ENCODE measurements at regions not wholly inside any gene's neighbourhood (a gene's known extent, or its start where the extent isn't known, plus 50 kb on each side); places are given as distances from the start of the nearest gene placed in this dataset.

DNA sequence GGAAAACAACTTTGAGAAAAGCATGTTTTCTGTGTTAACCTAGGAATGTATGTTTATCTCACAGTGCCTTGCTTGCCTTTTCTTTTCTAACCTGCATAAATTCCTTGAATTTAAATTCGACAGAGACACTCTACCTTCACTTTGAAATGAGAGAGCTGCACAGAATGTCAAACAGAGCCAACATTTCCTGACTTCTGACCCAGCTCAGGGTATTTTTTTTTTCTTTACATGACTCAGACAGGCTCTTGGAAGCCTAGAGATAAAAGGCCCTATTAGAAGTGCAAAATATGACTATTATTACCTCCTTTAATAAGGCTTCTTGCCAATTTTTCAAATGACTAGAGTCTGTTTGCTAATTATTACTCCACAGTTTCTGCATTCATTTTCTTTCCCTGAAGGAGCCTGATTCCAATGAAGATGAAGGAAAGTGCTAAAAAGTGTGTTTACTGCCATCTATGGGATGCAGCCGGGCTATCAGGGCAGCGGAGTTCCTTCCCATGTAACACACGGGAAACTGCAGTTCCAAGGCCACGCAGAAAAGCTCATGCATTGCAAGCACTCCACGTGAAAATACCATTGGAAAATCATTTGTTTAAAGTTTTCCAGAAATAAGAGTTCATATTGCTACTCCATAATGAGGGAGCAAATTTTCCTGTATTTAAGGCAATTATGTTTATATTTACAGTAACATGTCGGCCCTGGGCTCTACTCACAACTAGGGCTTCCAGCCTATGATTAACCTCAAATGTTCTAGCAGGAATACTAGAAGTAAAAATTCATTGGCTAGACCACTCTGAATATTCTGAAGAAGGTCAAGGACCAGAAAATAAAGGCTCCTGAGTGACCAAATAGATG lies 485.6 kb downstream of the ZSWIM6 start:
- no peak for TF ChIP-seq ZNF384 (IDR thresholded peaks at IDR 0.05)
- no peak for TF ChIP-seq BHLHE40 (IDR thresholded peaks at IDR 0.05; ENCODE audit: borderline replicate concordance)
- TF ChIP-seq SP1 (IDR thresholded peaks at IDR 0.05), result no peak
- TF ChIP-seq FOXK2 (IDR thresholded peaks at IDR 0.05), result no peak
- no peak for TF ChIP-seq TARDBP (IDR thresholded peaks at IDR 0.05)
- TF ChIP-seq FOXA1 (IDR thresholded peaks at IDR 0.05), result no peak
- no peak for TF ChIP-seq L3MBTL2 (conservative IDR thresholded peaks at IDR 0.05)
- no peak for TF ChIP-seq SUZ12 (IDR thresholded peaks at IDR 0.05)
- TF ChIP-seq ELF4 (IDR thresholded peaks at IDR 0.05), result no peak
- TF ChIP-seq CTBP1 (IDR thresholded peaks at IDR 0.05; ENCODE audit: borderline replicate concordance), result no peak
- no peak for TF ChIP-seq HDGF (IDR thresholded peaks at IDR 0.05; ENCODE audit: borderline replicate concordance)
- TF ChIP-seq, protein P1, sequence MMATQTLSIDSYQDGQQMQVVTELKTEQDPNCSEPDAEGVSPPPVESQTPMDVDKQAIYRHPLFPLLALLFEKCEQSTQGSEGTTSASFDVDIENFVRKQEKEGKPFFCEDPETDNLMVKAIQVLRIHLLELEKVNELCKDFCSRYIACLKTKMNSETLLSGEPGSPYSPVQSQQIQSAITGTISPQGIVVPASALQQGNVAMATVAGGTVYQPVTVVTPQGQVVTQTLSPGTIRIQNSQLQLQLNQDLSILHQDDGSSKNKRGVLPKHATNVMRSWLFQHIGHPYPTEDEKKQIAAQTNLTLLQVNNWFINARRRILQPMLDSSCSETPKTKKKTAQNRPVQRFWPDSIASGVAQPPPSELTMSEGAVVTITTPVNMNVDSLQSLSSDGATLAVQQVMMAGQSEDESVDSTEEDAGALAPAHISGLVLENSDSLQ (IDR thresholded peaks at IDR 0.05), result no peak
- POLR2A ChIA-PET, result no interaction called here
- CTCF ChIA-PET, result interaction anchor here (0.5 to 1.0 kb wide), 4 partner anchors 9 to 157 kb away, joined by 3 to 5 read pairs (median 4); no protein-coding TSS in a partner anchor
- DNase-seq (ENCODE audit: extremely low spot score), result peak; percentile 50

DNA sequence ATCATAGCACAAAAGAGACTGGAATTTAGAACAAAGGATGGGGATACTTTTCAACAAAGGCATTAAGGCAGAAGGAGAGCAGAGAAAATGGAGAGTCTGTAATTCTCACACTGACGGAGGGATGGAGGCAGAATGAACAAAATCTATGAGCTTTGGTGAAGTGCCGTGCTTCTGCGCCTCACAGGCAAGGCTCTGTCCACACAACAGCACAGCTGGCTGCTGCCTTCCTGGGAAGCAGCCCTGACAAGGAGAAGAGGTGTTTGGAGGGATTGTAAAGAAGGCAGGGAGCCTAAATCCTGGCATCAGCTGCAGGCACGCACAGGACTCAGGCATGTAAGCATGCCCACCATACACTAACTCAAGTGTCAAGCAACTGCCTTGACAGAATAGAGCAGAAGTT lies 485.2 kb upstream of the KIF2A start:
- DNase-seq (ENCODE audit: extremely low spot score), result no peak
- CTCF ChIA-PET, result no interaction called here
- POLR2A ChIA-PET, result no interaction called here
- TF ChIP-seq LEF1 (IDR thresholded peaks at IDR 0.05; ENCODE audit: borderline replicate concordance) (no peak), NFRKB (IDR thresholded peaks at IDR 0.05) (no peak), CTBP1 (IDR thresholded peaks at IDR 0.05; ENCODE audit: borderline replicate concordance) (no peak), ARNT (IDR thresholded peaks at IDR 0.05) (no peak), ELF4 (IDR thresholded peaks at IDR 0.05) (no peak)

DNA sequence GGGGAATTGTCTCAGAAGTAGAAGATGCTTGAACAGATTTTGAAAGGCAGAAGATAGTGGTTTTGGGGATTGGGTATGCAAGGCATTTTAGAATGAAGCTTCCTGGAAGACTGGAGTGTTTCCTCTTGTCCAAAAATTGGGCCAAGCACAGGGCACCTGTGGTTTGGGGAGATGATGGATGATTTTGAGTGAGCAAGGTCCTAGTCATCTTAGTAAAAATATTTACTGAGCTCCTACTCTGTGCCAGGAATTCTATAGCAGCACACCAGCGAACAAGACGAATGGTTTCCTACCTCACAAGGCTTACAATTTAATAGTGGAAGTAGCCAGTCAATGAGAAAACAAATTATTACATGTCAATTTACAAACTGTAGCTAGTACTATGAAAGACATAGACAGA lies 484.4 kb upstream of the KIF2A start:
- POLR2A ChIA-PET, result no interaction called here
- CTCF ChIA-PET, result no interaction called here
- TF ChIP-seq FOXM1 (IDR thresholded peaks at IDR 0.05; ENCODE audit: borderline replicate concordance) (no peak), ZNF384 (IDR thresholded peaks at IDR 0.05) (no peak), NFRKB (IDR thresholded peaks at IDR 0.05) (no peak), SP1 (IDR thresholded peaks at IDR 0.05) (no peak)
- no peak for DNase-seq (ENCODE audit: extremely low spot score)

DNA sequence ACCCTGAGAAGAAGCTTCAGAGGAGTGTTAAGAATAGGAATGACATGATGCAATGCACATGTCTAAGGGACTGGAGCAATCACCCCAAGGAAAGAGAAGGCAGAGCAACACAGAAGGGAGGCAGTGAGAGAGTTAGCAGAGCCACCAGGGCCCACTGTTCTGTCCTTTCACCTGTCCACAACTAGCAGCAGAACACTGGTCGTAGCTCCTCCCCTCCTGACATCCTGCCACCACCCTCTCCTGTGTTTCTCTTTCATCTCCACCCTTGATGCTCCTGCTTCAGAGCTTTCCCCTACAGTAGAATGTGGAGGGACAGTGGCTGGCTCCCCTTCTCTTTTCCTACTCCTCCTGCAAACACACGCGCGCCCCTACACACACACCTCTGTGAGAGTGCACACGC lies 483.4 kb upstream of the KIF2A start:
- POLR2A ChIA-PET, result no interaction called here
- DNase-seq (ENCODE audit: extremely low spot score), result no peak

DNA sequence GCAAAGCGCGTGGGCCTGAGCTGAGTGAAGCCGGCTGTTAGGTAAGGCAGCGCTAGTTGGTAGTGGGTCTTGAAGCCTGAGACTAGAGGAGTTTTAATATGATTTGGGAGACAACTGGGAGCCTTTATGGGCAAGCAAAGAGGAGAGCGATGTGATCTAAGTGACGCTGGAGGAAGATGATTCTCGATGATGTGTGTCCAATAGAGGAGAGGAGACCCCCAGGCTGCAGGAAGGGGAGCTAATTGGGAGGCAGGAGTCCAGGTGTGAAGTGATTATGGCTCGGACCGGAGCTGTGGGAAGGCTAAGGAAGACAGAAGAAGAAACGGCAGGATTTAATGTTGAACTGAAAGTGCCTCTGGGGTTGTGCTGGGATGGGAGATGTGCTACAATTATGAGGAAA lies 482.9 kb upstream of the KIF2A start:
- DNase-seq (ENCODE audit: extremely low spot score), result no peak
- POLR2A ChIA-PET, result no interaction called here
- no peak for TF ChIP-seq HDGF (IDR thresholded peaks at IDR 0.05; ENCODE audit: borderline replicate concordance)
- no peak for TF ChIP-seq ZNF384 (IDR thresholded peaks at IDR 0.05)
- TF ChIP-seq TARDBP (IDR thresholded peaks at IDR 0.05), result no peak
- no peak for TF ChIP-seq FOXA1 (IDR thresholded peaks at IDR 0.05)
- TF ChIP-seq ELF4 (IDR thresholded peaks at IDR 0.05), result no peak
- no peak for TF ChIP-seq SUZ12 (IDR thresholded peaks at IDR 0.05)
- TF ChIP-seq, protein P1 (IDR thresholded peaks at IDR 0.05), result no peak
- no peak for TF ChIP-seq FOXK2 (IDR thresholded peaks at IDR 0.05)
- no peak for TF ChIP-seq SP1 (IDR thresholded peaks at IDR 0.05)
- TF ChIP-seq FOXM1 (IDR thresholded peaks at IDR 0.05; ENCODE audit: borderline replicate concordance), result no peak
- no peak for TF ChIP-seq NFRKB (IDR thresholded peaks at IDR 0.05)
- no peak for TF ChIP-seq CTBP1 (IDR thresholded peaks at IDR 0.05; ENCODE audit: borderline replicate concordance)
- TF ChIP-seq LEF1 (IDR thresholded peaks at IDR 0.05; ENCODE audit: borderline replicate concordance), result no peak
- no peak for TF ChIP-seq ARNT (IDR thresholded peaks at IDR 0.05)
- TF ChIP-seq BHLHE40 (IDR thresholded peaks at IDR 0.05; ENCODE audit: borderline replicate concordance), result no peak
- CTCF ChIA-PET, result no interaction called here

More for the DNA sequence above, 483.4 kb upstream of the KIF2A start:
- CTCF ChIA-PET, result no interaction called here
- TF ChIP-seq, protein P1 (IDR thresholded peaks at IDR 0.05), result no peak
- TF ChIP-seq ELF4 (IDR thresholded peaks at IDR 0.05) (no peak), FOXM1 (IDR thresholded peaks at IDR 0.05; ENCODE audit: borderline replicate concordance) (no peak), CTBP1 (IDR thresholded peaks at IDR 0.05; ENCODE audit: borderline replicate concordance) (no peak), NFRKB (IDR thresholded peaks at IDR 0.05) (no peak), LEF1 (IDR thresholded peaks at IDR 0.05; ENCODE audit: borderline replicate concordance) (no peak), SUZ12 (IDR thresholded peaks at IDR 0.05) (no peak)

DNA sequence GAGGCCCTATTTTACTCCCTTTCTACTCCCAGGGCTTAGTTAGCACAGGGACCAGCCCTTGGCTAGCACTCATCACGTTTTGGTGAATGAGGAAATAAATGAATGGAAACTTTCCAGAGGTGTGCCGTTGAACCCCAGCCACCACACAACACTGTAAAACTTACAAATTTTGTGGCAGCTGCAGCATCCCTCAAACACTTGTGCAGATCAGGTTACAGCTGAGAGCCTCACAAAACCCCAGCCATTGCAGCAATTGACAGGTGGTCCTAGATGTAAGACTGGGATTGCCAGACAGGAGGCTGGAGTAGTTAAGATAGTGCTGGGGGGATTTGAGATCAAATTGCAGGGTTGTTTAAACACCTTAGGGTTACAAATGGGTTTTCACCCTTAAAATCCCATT lies 482.2 kb upstream of the KIF2A start:
- DNase-seq (ENCODE audit: extremely low spot score), result no peak
- POLR2A ChIA-PET, result no interaction called here
- CTCF ChIA-PET, result no interaction called here
- TF ChIP-seq ARNT (IDR thresholded peaks at IDR 0.05) (no peak), HDGF (IDR thresholded peaks at IDR 0.05; ENCODE audit: borderline replicate concordance) (no peak), TARDBP (IDR thresholded peaks at IDR 0.05) (no peak), FOXM1 (IDR thresholded peaks at IDR 0.05; ENCODE audit: borderline replicate concordance) (no peak), FOXA1 (IDR thresholded peaks at IDR 0.05) (no peak), CTBP1 (IDR thresholded peaks at IDR 0.05; ENCODE audit: borderline replicate concordance) (no peak), BHLHE40 (IDR thresholded peaks at IDR 0.05; ENCODE audit: borderline replicate concordance) (no peak), ZNF384 (IDR thresholded peaks at IDR 0.05) (no peak), FOXK2 (IDR thresholded peaks at IDR 0.05) (no peak)
- TF ChIP-seq, protein P1 (IDR thresholded peaks at IDR 0.05), result no peak
